KMS-11 (cell line): ENCODE measurements at regions not wholly inside any gene's neighbourhood (a gene's known extent, or its start where the extent isn't known, plus 50 kb on each side); places are given as distances from the start of the nearest gene placed in this dataset.

ENCODE experiments used
- H2AFZ ChIP-seq: fragments of 200-600 bp; sonication (generic); 2 replicates; pipeline ENCODE4 v1.6.1; 2016; ENCODE audit warnings: antibody characterized with exemption, mixed run types, low read depth
- H3K27ac ChIP-seq: fragments of 200-600 bp; sonication (generic); 2 replicates; pipeline ENCODE4 v1.6.1; 2016; ENCODE audit warnings: mild to moderate bottlenecking, mixed run types
- H3K27me3 ChIP-seq: fragments of 200-600 bp; sonication (generic); 2 replicates; pipeline ENCODE4 v1.6.1; 2017; ENCODE audit warnings: mild to moderate bottlenecking, low read depth, mixed run types, moderate library complexity; ENCODE audit not compliant: insufficient read depth
- H3K36me3 ChIP-seq: fragments of 200-600 bp; sonication (generic); 2 replicates; pipeline ENCODE4 v1.6.1; 2017; ENCODE audit warnings: mild to moderate bottlenecking, mixed run types; ENCODE audit not compliant: insufficient read depth
- H3K4me1 ChIP-seq: fragments of 200-600 bp; sonication (generic); 2 replicates; pipeline ENCODE4 v1.6.1; 2016; ENCODE audit warnings: mild to moderate bottlenecking, low read depth, mixed run types; ENCODE audit not compliant: poor library complexity, severe bottlenecking
- H3K4me2 ChIP-seq: fragments of 200-600 bp; sonication (generic); 2 replicates; pipeline ENCODE4 v1.7.0; 2016; ENCODE audit warnings: mild to moderate bottlenecking, mixed run types
- H3K4me3 ChIP-seq: fragments of 200-600 bp; sonication (generic); IDR thresholded peaks from 2 replicates; pipeline ENCODE4 v1.6.1; 2017; ENCODE audit warnings: low read depth, low read length, mixed read lengths; ENCODE audit not compliant: insufficient read depth
- H3K79me2 ChIP-seq: fragments of 200-600 bp; sonication (generic); 2 replicates; pipeline ENCODE4 v1.6.1; 2016; ENCODE audit warnings: low read depth, mixed run types; ENCODE audit not compliant: insufficient read depth
- H3K9ac ChIP-seq: fragments of 200-600 bp; sonication (generic); 2 replicates; pipeline ENCODE4 v1.6.1; 2016; ENCODE audit warnings: mild to moderate bottlenecking, mixed run types
- H4K20me1 ChIP-seq: fragments of 200-600 bp; sonication (generic); 2 replicates; pipeline ENCODE4 v1.6.1; 2016; ENCODE audit warnings: mild to moderate bottlenecking, mixed run types; ENCODE audit not compliant: insufficient read depth
- TF ChIP-seq, protein P1 (sequence below): fragments of 200-600 bp; sonication (generic); conservative IDR thresholded peaks from 2 replicates; pipeline ENCODE4 v1.6.1; 2017; ENCODE audit warnings: low read depth, mild to moderate bottlenecking, antibody characterized with exemption, low read length, moderate library complexity, mixed read lengths

GRCh38 chr2:147647816-147648215 lies 197.0 kb upstream of the ACVR2A start:
- Histone ChIP-seq H4K20me1 (no peaks in the 10 kb centered on the region), H3K4me2 (no peak overlapping the region), H3K9ac (no peak overlapping the region), H3K27ac (no peak overlapping the region), H2AFZ (no peak overlapping the region), H3K4me1 (no peaks in the 10 kb centered on the region), H3K79me2 (no peaks in the 10 kb centered on the region), H3K4me3 (no peak overlapping the region), H3K36me3 (no peaks in the 10 kb centered on the region), H3K27me3 (no peaks in the 10 kb centered on the region)
- TF ChIP-seq, protein P1, sequence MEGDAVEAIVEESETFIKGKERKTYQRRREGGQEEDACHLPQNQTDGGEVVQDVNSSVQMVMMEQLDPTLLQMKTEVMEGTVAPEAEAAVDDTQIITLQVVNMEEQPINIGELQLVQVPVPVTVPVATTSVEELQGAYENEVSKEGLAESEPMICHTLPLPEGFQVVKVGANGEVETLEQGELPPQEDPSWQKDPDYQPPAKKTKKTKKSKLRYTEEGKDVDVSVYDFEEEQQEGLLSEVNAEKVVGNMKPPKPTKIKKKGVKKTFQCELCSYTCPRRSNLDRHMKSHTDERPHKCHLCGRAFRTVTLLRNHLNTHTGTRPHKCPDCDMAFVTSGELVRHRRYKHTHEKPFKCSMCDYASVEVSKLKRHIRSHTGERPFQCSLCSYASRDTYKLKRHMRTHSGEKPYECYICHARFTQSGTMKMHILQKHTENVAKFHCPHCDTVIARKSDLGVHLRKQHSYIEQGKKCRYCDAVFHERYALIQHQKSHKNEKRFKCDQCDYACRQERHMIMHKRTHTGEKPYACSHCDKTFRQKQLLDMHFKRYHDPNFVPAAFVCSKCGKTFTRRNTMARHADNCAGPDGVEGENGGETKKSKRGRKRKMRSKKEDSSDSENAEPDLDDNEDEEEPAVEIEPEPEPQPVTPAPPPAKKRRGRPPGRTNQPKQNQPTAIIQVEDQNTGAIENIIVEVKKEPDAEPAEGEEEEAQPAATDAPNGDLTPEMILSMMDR, result no peak

GRCh38 chr2:147646818-147647468 lies 197.9 kb upstream of the ACVR2A start:
- Histone ChIP-seq H3K4me3 (no peak overlapping the region), H2AFZ (no peak overlapping the region), H3K4me1 (no peaks in the 10 kb centered on the region), H4K20me1 (no peaks in the 10 kb centered on the region), H3K79me2 (no peaks in the 10 kb centered on the region), H3K9ac (no peak overlapping the region), H3K36me3 (no peaks in the 10 kb centered on the region), H3K4me2 (no peak overlapping the region), H3K27me3 (no peaks in the 10 kb centered on the region), H3K27ac (no peak overlapping the region)
- TF ChIP-seq, protein P1, result no peak

- Histone ChIP-seq H3K79me2 (no peaks in the 10 kb centered on the region), H3K4me1 (no peaks in the 10 kb centered on the region), H3K9ac (no peak overlapping the region), H3K4me3 (no peak overlapping the region), H3K4me2 (no peak overlapping the region), H4K20me1 (no peaks in the 10 kb centered on the region), H2AFZ (no peak overlapping the region), H3K27ac (no peak overlapping the region), H3K36me3 (no peaks in the 10 kb centered on the region), H3K27me3 (no peaks in the 10 kb centered on the region)
- TF ChIP-seq, protein P1, result no peak
Measured at GRCh38 chr2:147644491-147644890, 200.3 kb upstream of the ACVR2A start.

- Histone ChIP-seq H3K4me3 (no peak overlapping the region), H3K27ac (no peak overlapping the region), H3K4me2 (no peak overlapping the region), H3K36me3 (no peaks in the 10 kb centered on the region), H2AFZ (no peak overlapping the region), H3K9ac (no peak overlapping the region), H3K79me2 (no peaks in the 10 kb centered on the region), H4K20me1 (no peaks in the 10 kb centered on the region), H3K4me1 (no peaks in the 10 kb centered on the region), H3K27me3 (no peaks in the 10 kb centered on the region)
- TF ChIP-seq, protein P1, result no peak
Measured at GRCh38 chr2:147642765-147643164, 202.1 kb upstream of the ACVR2A start.
